ENCODE measurements at regions not wholly inside any gene's neighbourhood (a gene's known extent, or its start where the extent isn't known, plus 50 kb on each side); places are given as distances from the start of the nearest gene placed in this dataset.

- H3K4me1 ChIP-seq = no peaks in the 10 kb centered on the region
- no peaks in the 10 kb centered on the region for H3K27me3 ChIP-seq
- DNase-seq (ENCODE audit: low spot score in 2 of 2) = no peak
- TF ChIP-seq, protein P1, sequence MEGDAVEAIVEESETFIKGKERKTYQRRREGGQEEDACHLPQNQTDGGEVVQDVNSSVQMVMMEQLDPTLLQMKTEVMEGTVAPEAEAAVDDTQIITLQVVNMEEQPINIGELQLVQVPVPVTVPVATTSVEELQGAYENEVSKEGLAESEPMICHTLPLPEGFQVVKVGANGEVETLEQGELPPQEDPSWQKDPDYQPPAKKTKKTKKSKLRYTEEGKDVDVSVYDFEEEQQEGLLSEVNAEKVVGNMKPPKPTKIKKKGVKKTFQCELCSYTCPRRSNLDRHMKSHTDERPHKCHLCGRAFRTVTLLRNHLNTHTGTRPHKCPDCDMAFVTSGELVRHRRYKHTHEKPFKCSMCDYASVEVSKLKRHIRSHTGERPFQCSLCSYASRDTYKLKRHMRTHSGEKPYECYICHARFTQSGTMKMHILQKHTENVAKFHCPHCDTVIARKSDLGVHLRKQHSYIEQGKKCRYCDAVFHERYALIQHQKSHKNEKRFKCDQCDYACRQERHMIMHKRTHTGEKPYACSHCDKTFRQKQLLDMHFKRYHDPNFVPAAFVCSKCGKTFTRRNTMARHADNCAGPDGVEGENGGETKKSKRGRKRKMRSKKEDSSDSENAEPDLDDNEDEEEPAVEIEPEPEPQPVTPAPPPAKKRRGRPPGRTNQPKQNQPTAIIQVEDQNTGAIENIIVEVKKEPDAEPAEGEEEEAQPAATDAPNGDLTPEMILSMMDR (IDR thresholded peaks at IDR 0.05) = no peak
- H3K9me3 ChIP-seq = peaks cover 0 to 4% of the 10 kb centered on the region in 2 donors
- no peak overlapping the region for H3K27ac ChIP-seq
- H3K36me3 ChIP-seq = no peaks in the 10 kb centered on the region
- no peak overlapping the region for H3K4me3 ChIP-seq
- intact Hi-C loops (cut with DNase I) = no loop called here
These were observed 1073.5 kb downstream of the NAALADL2 start for GRCh38 chr3:175932586-175932985.

- no peak for DNase-seq (ENCODE audit: low spot score in 2 of 2)
- intact Hi-C loops (cut with DNase I) = no loop called here
- Histone ChIP-seq H3K4me3 (no peak overlapping the region), H3K9me3 (peaks cover 0 to 4% of the 10 kb centered on the region in 2 donors), H3K36me3 (no peaks in the 10 kb centered on the region), H3K27me3 (no peaks in the 10 kb centered on the region), H3K27ac (no peak overlapping the region), H3K4me1 (peaks cover 0 to 3% of the 10 kb centered on the region in 2 donors)
- TF ChIP-seq, protein P1 (IDR thresholded peaks at IDR 0.05) = no peak
These were observed 1060.0 kb downstream of the NAALADL2 start for GRCh38 chr3:175919133-175919532.

GRCh38 chr3:175916191-175916934 is 1057.2 kb downstream of the NAALADL2 start:
- TF ChIP-seq, protein P1 (IDR thresholded peaks at IDR 0.05) = no peak
- no peak for DNase-seq (ENCODE audit: low spot score in 2 of 2)
- H3K27me3 ChIP-seq = no peaks in the 10 kb centered on the region
- intact Hi-C loops (cut with DNase I) = no loop called here
- H3K9me3 ChIP-seq = peaks cover 0 to 4% of the 10 kb centered on the region in 2 donors
- no peaks in the 10 kb centered on the region for H3K36me3 ChIP-seq
- no peak overlapping the region for H3K27ac ChIP-seq
- H3K4me1 ChIP-seq = peaks cover 0 to 3% of the 10 kb centered on the region in 2 donors
- no peak overlapping the region for H3K4me3 ChIP-seq

- H3K27ac ChIP-seq = no peak overlapping the region
- intact Hi-C loops (cut with DNase I) = no loop called here
- peaks cover 0 to 4% of the 10 kb centered on the region in 2 donors for H3K9me3 ChIP-seq
- no peaks in the 10 kb centered on the region for H3K27me3 ChIP-seq
- no peak overlapping the region for H3K4me3 ChIP-seq
- no peaks in the 10 kb centered on the region for H3K36me3 ChIP-seq
- TF ChIP-seq, protein P1 (IDR thresholded peaks at IDR 0.05) = no peak
- H3K4me1 ChIP-seq = peaks cover 0 to 3% of the 10 kb centered on the region in 2 donors
- no peak for DNase-seq (ENCODE audit: low spot score in 2 of 2)
These were observed 1055.7 kb downstream of the NAALADL2 start for GRCh38 chr3:175914785-175915184.

DNA sequence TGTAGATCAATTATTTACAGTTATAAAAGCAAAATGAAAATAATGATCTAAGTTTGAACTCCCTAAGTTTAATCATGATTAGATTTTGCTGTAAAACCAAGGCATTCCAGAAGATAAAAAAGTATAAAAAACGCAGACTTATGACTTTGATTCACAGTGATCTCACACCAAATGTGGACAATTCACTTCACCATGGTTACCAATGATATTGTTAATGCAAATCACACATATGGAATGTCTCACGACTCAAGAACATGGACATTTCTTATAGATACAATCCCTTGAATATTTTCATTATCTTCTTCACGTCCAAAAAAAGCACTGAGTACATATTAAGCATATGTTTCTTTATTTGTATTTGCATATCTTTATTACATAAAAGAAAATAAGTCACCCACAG is 1054.2 kb downstream of the NAALADL2 start:
- Histone ChIP-seq H3K27ac (no peak overlapping the region), H3K4me3 (no peak overlapping the region), H3K4me1 (peaks cover 0 to 3% of the 10 kb centered on the region in 2 donors), H3K27me3 (no peaks in the 10 kb centered on the region), H3K36me3 (no peaks in the 10 kb centered on the region), H3K9me3 (no peaks in the 10 kb centered on the region)
- intact Hi-C loops (cut with DNase I) = no loop called here
- no peak for DNase-seq (ENCODE audit: low spot score in 2 of 2)
- TF ChIP-seq, protein P1 (IDR thresholded peaks at IDR 0.05) = no peak
